ENCODE measurements at regions not wholly inside any gene's neighbourhood (a gene's known extent, or its start where the extent isn't known, plus 50 kb on each side); places are given as distances from the start of the nearest gene placed in this dataset.

DNA sequence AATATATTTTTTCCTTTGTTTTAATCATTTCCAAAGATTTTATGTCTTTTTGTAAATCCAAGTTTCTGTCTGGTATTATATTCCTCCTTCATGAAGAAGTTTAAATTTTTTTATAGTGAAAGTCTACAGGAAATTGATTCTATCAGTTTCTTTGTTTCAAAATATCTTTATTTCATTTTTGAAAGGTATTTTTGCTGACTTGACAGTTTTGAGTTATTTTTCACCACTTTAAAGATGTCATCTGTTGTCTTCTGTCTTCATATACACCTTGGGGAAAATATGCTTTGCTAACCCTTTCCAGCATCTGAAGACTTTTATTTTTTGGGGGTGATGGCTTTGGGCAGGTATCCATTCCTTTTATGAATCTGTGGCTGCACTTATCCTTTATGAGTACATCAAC lies 164.4 kb upstream of the EPHA5 start:
- no peak for FAIRE-seq

GRCh38 chr4:65831828-65832227 lies 161.5 kb upstream of the EPHA5 start:
- no peak for FAIRE-seq

- FAIRE-seq, result no peak
Observed at GRCh38 chr4:65825116-65825753, 154.9 kb upstream of the EPHA5 start.

- FAIRE-seq, result no peak
Observed at GRCh38 chr4:65819192-65819591, 148.9 kb upstream of the EPHA5 start.

GRCh38 chr4:65805936-65806335 lies 135.6 kb upstream of the EPHA5 start:
- no peak for FAIRE-seq

GRCh38 chr4:65799513-65799912 lies 129.2 kb upstream of the EPHA5 start:
- no peak for FAIRE-seq

- FAIRE-seq, result no peak
Observed at GRCh38 chr4:65798498-65799127, 128.3 kb upstream of the EPHA5 start.

- no peak for FAIRE-seq
Observed at GRCh38 chr4:65791812-65792308, 121.6 kb upstream of the EPHA5 start.

GRCh38 chr4:65791111-65791811 lies 121.0 kb upstream of the EPHA5 start:
- peak; percentile 30 for FAIRE-seq

DNA sequence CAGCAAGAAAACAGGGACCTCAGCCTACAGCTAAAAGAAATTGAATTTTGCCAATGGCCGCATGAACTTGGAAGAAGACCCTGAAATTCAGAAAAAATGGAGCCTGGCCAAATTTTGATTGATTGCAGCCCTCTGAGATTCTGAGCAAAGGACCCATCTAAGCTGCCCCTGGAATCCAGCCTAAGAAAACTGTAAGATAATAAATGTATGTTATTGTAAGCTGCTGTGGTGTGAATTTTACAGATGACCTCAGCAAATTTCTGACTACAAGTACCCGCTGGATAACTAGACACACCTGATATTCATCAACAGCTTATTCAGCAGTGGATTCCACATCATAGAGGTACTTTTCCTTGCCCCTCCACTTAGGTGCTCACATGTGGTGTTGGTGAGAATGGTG lies 119.5 kb upstream of the EPHA5 start:
- FAIRE-seq, result no peak

DNA sequence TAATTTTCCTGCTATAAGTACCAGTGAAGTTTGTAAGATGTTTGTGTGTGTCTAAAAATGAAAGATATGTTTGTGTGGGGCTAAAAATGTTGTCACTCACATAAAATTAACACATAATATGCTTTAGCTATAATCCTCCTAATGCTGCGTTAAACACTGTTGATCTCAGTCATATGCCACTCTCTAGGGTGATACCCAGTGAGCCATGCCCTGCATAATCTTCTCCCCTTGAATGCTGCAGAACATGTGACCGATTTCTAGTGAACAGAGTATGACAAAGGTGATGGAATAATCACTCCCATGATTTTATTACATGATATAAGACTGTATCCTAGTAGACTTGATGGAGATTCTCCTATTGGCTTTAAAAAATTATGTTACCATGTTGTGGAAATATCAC lies 119.1 kb upstream of the EPHA5 start:
- no peak for FAIRE-seq

GRCh38 chr4:65777270-65777669 lies 107.0 kb upstream of the EPHA5 start:
- FAIRE-seq, result no peak

- FAIRE-seq, result no peak
Observed at GRCh38 chr4:65773636-65774035, 103.3 kb upstream of the EPHA5 start.

DNA sequence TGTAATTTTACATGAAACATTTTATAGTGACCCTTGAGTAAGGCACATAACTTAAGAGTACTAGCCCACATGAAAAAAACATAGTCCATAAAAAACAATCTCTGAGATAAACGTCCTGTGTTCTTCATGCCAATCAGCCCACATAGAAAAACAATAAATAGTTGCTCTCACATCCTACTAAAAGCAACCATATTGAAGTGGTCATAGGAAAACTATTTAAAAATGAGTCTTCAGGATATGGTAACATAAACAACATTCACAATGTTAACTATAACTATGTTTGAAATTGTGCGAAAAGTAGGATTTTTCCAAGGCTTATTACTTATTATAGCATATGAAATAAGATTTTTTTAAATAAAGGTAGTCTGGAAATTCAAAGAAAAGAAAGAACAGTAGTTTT lies 77.1 kb upstream of the EPHA5 start:
- FAIRE-seq, result no peak

GRCh38 chr4:65738134-65738533 lies 67.8 kb upstream of the EPHA5 start:
- no peak for FAIRE-seq

- FAIRE-seq, result no peak
Observed at GRCh38 chr4:65737672-65738071, 67.4 kb upstream of the EPHA5 start.

DNA sequence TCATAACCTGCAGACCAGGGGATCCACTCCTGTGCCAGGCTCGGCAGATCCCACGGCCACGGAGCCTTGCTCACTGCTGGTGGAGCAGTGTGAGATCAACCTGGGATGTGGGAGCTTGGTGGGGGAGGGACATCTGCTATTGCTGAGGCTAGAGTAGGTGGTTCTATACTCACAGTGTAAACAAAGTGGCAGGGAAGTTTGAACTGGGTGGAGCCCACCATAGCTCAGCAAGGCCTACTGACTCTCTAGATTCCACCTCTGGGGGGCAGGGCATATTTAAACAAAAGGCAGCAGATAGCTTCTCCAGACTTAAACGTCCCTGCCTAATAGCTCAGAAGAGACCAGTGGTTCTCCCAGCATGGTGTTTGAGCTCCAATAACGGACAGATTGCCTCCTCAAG lies 54.7 kb upstream of the EPHA5 start:
- no peak for FAIRE-seq
